Naive thymus-derived CD8-positive, alpha-beta T cell (primary cell): ENCODE measurements at regions not wholly inside any gene's neighbourhood (a gene's known extent, or its start where the extent isn't known, plus 50 kb on each side); places are given as distances from the start of the nearest gene placed in this dataset.

Experiments
- ATAC-seq, 2 donors: fragments of 150-1000 bp; cut with Tn5 transposase in 1 of 2; sonication (Bioruptor Pico), chemical (Tn5 transposase) in 1 of 2; 1 replicate in 1 of 2; 2 replicates in 1 of 2; pipeline ENCODE4 v1.10.0; 2021; ENCODE audit warnings: mild to moderate bottlenecking in 2 of 2, moderate library complexity in 2 of 2
- POLR2A ChIA-PET: fragments of 350-600 bp; sonication (Branson Sonifier 250); formaldehyde crosslinking; loops from one replicate; lab custom pipeline; 2021; ENCODE audit warnings: antibody characterized with exemption; lab: Charles Lee
- DNase-seq, 10 donors: peaks; one replicate each; pipeline versions ENCODE4 v3.0.0 to v3.0.0-alpha.2; 2020 to 2022
- H3K27ac Mint-ChIP-seq, 10 donors: one replicate each; pipeline ENCODE4 v1.8.0; 2020 to 2022; ENCODE audit warnings: mild to moderate bottlenecking in 10 of 10, mixed read lengths in 10 of 10, moderate library complexity in 4 of 10, inconsistent platforms in 1 of 10
- H3K27me3 Mint-ChIP-seq, 5 donors: one replicate each; pipeline ENCODE4 v1.8.0; 2021 to 2022; ENCODE audit warnings: mixed read lengths in 5 of 5
- H3K36me3 Mint-ChIP-seq, 3 donors: one replicate each; pipeline ENCODE4 v1.8.0; 2020 to 2022; ENCODE audit warnings: mixed read lengths in 3 of 3, mild to moderate bottlenecking in 2 of 3, inconsistent platforms in 1 of 3
- H3K4me1 Mint-ChIP-seq, 4 donors: one replicate each; pipeline ENCODE4 v1.8.0; 2021 to 2022; ENCODE audit warnings: mixed read lengths in 4 of 4
- H3K4me3 Mint-ChIP-seq, 10 donors: one replicate each; pipeline ENCODE4 v1.8.0; 2020 to 2022; ENCODE audit warnings: mild to moderate bottlenecking in 10 of 10, mixed read lengths in 10 of 10, moderate library complexity in 6 of 10, inconsistent platforms in 1 of 10
- H3K9me3 Mint-ChIP-seq, 9 donors: one replicate each; pipeline ENCODE4 v1.8.0; 2020 to 2022; ENCODE audit warnings: mixed read lengths in 9 of 9, mild to moderate bottlenecking in 3 of 9, inconsistent platforms in 1 of 9, moderate library complexity in 1 of 9

- Mint-ChIP-seq H3K27ac (no peak overlapping the region), H3K36me3 (peaks cover 0 to 3% (median 0%) of the 10 kb centered on the region in 3 donors), H3K9me3 (peaks cover 0 to 4% (median 0%) of the 10 kb centered on the region in 9 donors), H3K4me1 (peaks cover 5 to 31% (median 25%) of the 10 kb centered on the region in 4 donors), H3K27me3 (no peaks in the 10 kb centered on the region), H3K4me3 (no peak overlapping the region)
- POLR2A ChIA-PET = interaction anchor here (1.0 to 6.7 kb wide), 3 partner anchors 57 to 438 kb away, joined by 3 to 77 read pairs (median 4); partner anchors contain the start of gene C1GALT1
- ATAC-seq = no peak
- no peak for DNase-seq
Observed at GRCh38 chr7:7102906-7103305, 79.4 kb upstream of the C1GALT1 start.

GRCh38 chr7:7103343-7104313 is 78.7 kb upstream of the C1GALT1 start:
- peaks cover 5 to 31% (median 25%) of the 10 kb centered on the region in 4 donors for H3K4me1 Mint-ChIP-seq
- H3K36me3 Mint-ChIP-seq = peaks cover 0 to 7% (median 0%) of the 10 kb centered on the region in 3 donors
- ATAC-seq (peak; percentile 81 to 87), DNase-seq (peak in 4 of 10 donors; percentile 9 to 68 (median 67))
- POLR2A ChIA-PET = interaction anchor here (1.0 to 6.7 kb wide), 6 partner anchors 51 to 437 kb away, joined by 3 to 77 read pairs (median 3); partner anchors contain the start of gene C1GALT1
- peak overlapping the region in 1 of 10 donors; percentile 10 for H3K4me3 Mint-ChIP-seq
- H3K27me3 Mint-ChIP-seq = no peaks in the 10 kb centered on the region
- peak overlapping the region in 4 of 10 donors; percentile 20 to 75 (median 42) for H3K27ac Mint-ChIP-seq
- peaks cover 0 to 7% (median 2%) of the 10 kb centered on the region in 9 donors for H3K9me3 Mint-ChIP-seq

- Mint-ChIP-seq H3K27ac (peak overlapping the region in 5 of 10 donors; percentile 13 to 75 (median 41)), H3K4me3 (peak overlapping the region in 3 of 10 donors; percentile 7 to 10 (median 8)), H3K4me1 (peaks cover 5 to 31% (median 25%) of the 10 kb centered on the region in 4 donors), H3K9me3 (peaks cover 0 to 12% (median 2%) of the 10 kb centered on the region in 9 donors), H3K36me3 (peaks cover 0 to 14% (median 0%) of the 10 kb centered on the region in 3 donors), H3K27me3 (no peaks in the 10 kb centered on the region)
- DNase-seq = no peak
- POLR2A ChIA-PET = interaction anchor here (1.0 to 6.7 kb wide), 6 partner anchors 47 to 320 kb away, joined by 3 to 77 read pairs (median 4); partner anchors contain the start of gene C1GALT1
- no peak for ATAC-seq
Observed at GRCh38 chr7:7104314-7104698, 78.0 kb upstream of the C1GALT1 start.

GRCh38 chr7:7104971-7105370 is 77.4 kb upstream of the C1GALT1 start:
- Mint-ChIP-seq H3K9me3 (peaks cover 0 to 15% (median 3%) of the 10 kb centered on the region in 9 donors), H3K27me3 (no peaks in the 10 kb centered on the region), H3K36me3 (peaks cover 0 to 14% (median 0%) of the 10 kb centered on the region in 3 donors), H3K27ac (peak overlapping the region in 9 of 10 donors; percentile 66 to 87 (median 81)), H3K4me1 (peaks cover 5 to 31% (median 25%) of the 10 kb centered on the region in 4 donors), H3K4me3 (peak overlapping the region in 7 of 10 donors; percentile 12 to 59 (median 40))
- ATAC-seq (no peak), DNase-seq (no peak)
- POLR2A ChIA-PET = interaction anchor here (1.2 to 6.7 kb wide), 6 partner anchors 47 to 320 kb away, joined by 3 to 77 read pairs (median 6); partner anchors contain the start of gene C1GALT1

GRCh38 chr7:7105800-7106582 is 76.4 kb upstream of the C1GALT1 start:
- Mint-ChIP-seq H3K4me1 (peaks cover 5 to 31% (median 25%) of the 10 kb centered on the region in 4 donors), H3K27ac (peak overlapping the region in 7 of 10 donors; percentile 15 to 87 (median 72)), H3K27me3 (no peaks in the 10 kb centered on the region), H3K9me3 (peaks cover 0 to 21% (median 3%) of the 10 kb centered on the region in 9 donors), H3K36me3 (peaks cover 0 to 14% (median 0%) of the 10 kb centered on the region in 3 donors), H3K4me3 (peak overlapping the region in 7 of 10 donors; percentile 9 to 41 (median 22))
- ATAC-seq (no peak), DNase-seq (no peak)
- POLR2A ChIA-PET = interaction anchor here (1.2 to 6.7 kb wide), 5 partner anchors 46 to 76 kb away, joined by 3 to 77 read pairs (median 7); partner anchors contain the start of gene C1GALT1

- POLR2A ChIA-PET = interaction anchor here (6.7 kb wide), 1 partner anchor 73 kb away, joined by 77 read pairs; the partner anchor contains the start of gene C1GALT1
- no peak for ATAC-seq
Observed at GRCh38 chr7:7108931-7109330, 73.4 kb upstream of the C1GALT1 start.

GRCh38 chr7:7109934-7110333 is 72.4 kb upstream of the C1GALT1 start:
- ATAC-seq (no peak), DNase-seq (no peak)
- H3K4me1 Mint-ChIP-seq = peaks cover 0 to 19% (median 16%) of the 10 kb centered on the region in 4 donors
- H3K9me3 Mint-ChIP-seq = peaks cover 0 to 21% (median 3%) of the 10 kb centered on the region in 9 donors
- H3K36me3 Mint-ChIP-seq = peaks cover 0 to 14% (median 0%) of the 10 kb centered on the region in 3 donors
- POLR2A ChIA-PET = interaction anchor here (2.1 kb wide), 1 partner anchor 72 kb away, joined by 7 read pairs; the partner anchor contains the start of gene C1GALT1
- H3K4me3 Mint-ChIP-seq = no peak overlapping the region
- no peak overlapping the region for H3K27ac Mint-ChIP-seq
- no peaks in the 10 kb centered on the region for H3K27me3 Mint-ChIP-seq

More at GRCh38 chr7:7108931-7109330, 73.4 kb upstream of the C1GALT1 start:
- no peak for DNase-seq
- Mint-ChIP-seq H3K27ac (no peak overlapping the region), H3K27me3 (no peaks in the 10 kb centered on the region), H3K4me3 (no peak overlapping the region), H3K9me3 (peaks cover 0 to 21% (median 3%) of the 10 kb centered on the region in 9 donors), H3K4me1 (peaks cover 2 to 23% (median 22%) of the 10 kb centered on the region in 4 donors), H3K36me3 (peaks cover 0 to 14% (median 0%) of the 10 kb centered on the region in 3 donors)

GRCh38 chr7:7110706-7111105 is 71.6 kb upstream of the C1GALT1 start:
- Mint-ChIP-seq H3K4me3 (no peak overlapping the region), H3K27ac (no peak overlapping the region), H3K9me3 (peaks cover 0 to 21% (median 3%) of the 10 kb centered on the region in 9 donors), H3K36me3 (peaks cover 0 to 14% (median 0%) of the 10 kb centered on the region in 3 donors), H3K27me3 (no peaks in the 10 kb centered on the region), H3K4me1 (peaks cover 0 to 12% (median 8%) of the 10 kb centered on the region in 4 donors)
- ATAC-seq (no peak), DNase-seq (no peak)
- POLR2A ChIA-PET = interaction anchor here (2.1 kb wide), 1 partner anchor 71 kb away, joined by 7 read pairs; the partner anchor contains the start of gene C1GALT1

- DNase-seq (no peak), ATAC-seq (no peak)
- Mint-ChIP-seq H3K36me3 (peaks cover 0 to 11% (median 0%) of the 10 kb centered on the region in 3 donors), H3K4me1 (peaks cover 0 to 6% (median 2%) of the 10 kb centered on the region in 4 donors), H3K9me3 (peaks cover 0 to 18% (median under 1%) of the 10 kb centered on the region in 9 donors), H3K4me3 (no peak overlapping the region), H3K27me3 (no peaks in the 10 kb centered on the region), H3K27ac (no peak overlapping the region)
- POLR2A ChIA-PET = interaction anchor here (1.3 kb wide), 1 partner anchor 69 kb away, joined by 4 read pairs; no protein-coding TSS in a partner anchor
Observed at GRCh38 chr7:7112868-7113267, 69.5 kb upstream of the C1GALT1 start.

- DNase-seq = no peak
- ATAC-seq = no peak
- Mint-ChIP-seq H3K4me3 (no peak overlapping the region), H3K36me3 (no peaks in the 10 kb centered on the region), H3K27me3 (no peaks in the 10 kb centered on the region), H3K9me3 (peaks cover 0 to 8% (median 0%) of the 10 kb centered on the region in 9 donors), H3K4me1 (peaks cover 0 to 6% (median 2%) of the 10 kb centered on the region in 4 donors), H3K27ac (peak overlapping the region in 1 of 10 donors; percentile 62)
- POLR2A ChIA-PET = interaction anchor here (0.9 kb wide), 1 partner anchor 67 kb away, joined by 3 read pairs; no protein-coding TSS in a partner anchor
Observed at GRCh38 chr7:7114575-7115291, 67.6 kb upstream of the C1GALT1 start.
